NCI-H524 (cell line): ENCODE measurements at regions not wholly inside any gene's neighbourhood (a gene's known extent, or its start where the extent isn't known, plus 50 kb on each side); places are given as distances from the start of the nearest gene placed in this dataset.
"Not testable (repeated sequence)": the region's sequence is repeated elsewhere in the genome, so short reads cannot be mapped to it uniquely, and the experiment has no call there.

ENCODE experiments used
- DNase-seq, 2 experiments: peaks; one replicate each; lab custom pipeline; 2025; lab: John Stamatoyannopoulos, UW

- no peak for DNase-seq
These were observed 180.0 kb upstream of the ANK3 start for GRCh38 chr10:60569681-60570080.

- no peak for DNase-seq
These were observed 176.4 kb upstream of the ANK3 start for GRCh38 chr10:60566096-60566495.

GRCh38 chr10:60565492-60565891 is 175.8 kb upstream of the ANK3 start:
- DNase-seq, result no peak

GRCh38 chr10:60564475-60564874 is 174.8 kb upstream of the ANK3 start:
- DNase-seq, result no peak

GRCh38 chr10:60560451-60560850 is 170.8 kb upstream of the ANK3 start:
- DNase-seq, result no peak

GRCh38 chr10:60555700-60556099 is 166.0 kb upstream of the ANK3 start:
- no peak for DNase-seq

- peak in 1 of 2 experiments; percentile 29 for DNase-seq
These were observed 160.0 kb upstream of the ANK3 start for GRCh38 chr10:60549686-60550085.

- DNase-seq, result no peak
These were observed 153.0 kb upstream of the ANK3 start for GRCh38 chr10:60542657-60543056.

- DNase-seq, result no peak
These were observed 151.8 kb upstream of the ANK3 start for GRCh38 chr10:60541451-60541850.

GRCh38 chr10:60537697-60538096 is 148.0 kb upstream of the ANK3 start:
- no peak for DNase-seq

- no peak for DNase-seq
These were observed 146.9 kb upstream of the ANK3 start for GRCh38 chr10:60536529-60537114.

- no peak for DNase-seq
These were observed 145.8 kb upstream of the ANK3 start for GRCh38 chr10:60535427-60535826.

- no peak for DNase-seq
These were observed 145.2 kb upstream of the ANK3 start for GRCh38 chr10:60534761-60535389.

- no peak for DNase-seq
These were observed 143.2 kb upstream of the ANK3 start for GRCh38 chr10:60532696-60533468.

- no peak for DNase-seq
These were observed 141.3 kb upstream of the ANK3 start for GRCh38 chr10:60531006-60531405.

- DNase-seq, result no peak
These were observed 138.0 kb upstream of the ANK3 start for GRCh38 chr10:60527676-60528075.

- no peak for DNase-seq
These were observed 136.3 kb upstream of the ANK3 start for GRCh38 chr10:60525716-60526585.

- no peak for DNase-seq
These were observed 134.9 kb upstream of the ANK3 start for GRCh38 chr10:60524541-60524940.

GRCh38 chr10:60523371-60523770 is 133.7 kb upstream of the ANK3 start:
- DNase-seq, result not testable (repeated sequence)

GRCh38 chr10:60522617-60523016 is 132.9 kb upstream of the ANK3 start:
- no peak for DNase-seq

- DNase-seq, result no peak
These were observed 132.3 kb upstream of the ANK3 start for GRCh38 chr10:60521974-60522405.

GRCh38 chr10:60518745-60519144 is 129.1 kb upstream of the ANK3 start:
- DNase-seq, result no peak
